Mucosa of rectum (tissue), 2 donors: ENCODE measurements at regions not wholly inside any gene's neighbourhood (a gene's known extent, or its start where the extent isn't known, plus 50 kb on each side); places are given as distances from the start of the nearest gene placed in this dataset.

Source experiments
- H3K27ac ChIP-seq, 2 donors: one replicate each; pipeline ENCODE4 v1.7.0; 2013; ENCODE audit warnings: inconsistent platforms in 2 of 2, low read depth in 2 of 2, low read length in 2 of 2
- H3K27me3 ChIP-seq, 2 donors: one replicate each; pipeline ENCODE4 v1.7.0; 2013; ENCODE audit warnings: low read length in 2 of 2; ENCODE audit not compliant: control insufficient read depth in 2 of 2, insufficient read depth in 2 of 2
- H3K36me3 ChIP-seq, 2 donors: one replicate each; pipeline ENCODE4 v1.7.0; 2013; ENCODE audit warnings: low read length in 2 of 2; ENCODE audit not compliant: control insufficient read depth in 2 of 2, insufficient read depth in 2 of 2
- H3K4me1 ChIP-seq, 2 donors: one replicate each; pipeline ENCODE4 v1.7.0; 2013; ENCODE audit warnings: low read length in 2 of 2, mild to moderate bottlenecking in 1 of 2; ENCODE audit not compliant: control insufficient read depth in 2 of 2, insufficient read depth in 2 of 2
- H3K4me3 ChIP-seq, 2 donors: one replicate each; pipeline ENCODE4 v1.7.0; 2013; ENCODE audit warnings: low read length in 2 of 2
- H3K9ac ChIP-seq, 2 donors: one replicate each; pipeline ENCODE4 v1.7.0; 2013; ENCODE audit warnings: low read length in 2 of 2, low read depth in 1 of 2, mild to moderate bottlenecking in 1 of 2
- H3K9me3 ChIP-seq, 2 donors: one replicate each; pipeline ENCODE4 v1.7.0; 2013; ENCODE audit warnings: low read length in 2 of 2; ENCODE audit not compliant: control insufficient read depth in 2 of 2
- donor health status: healthy.
- donor health status: Normal muscosa, but diverticular disease.

- Histone ChIP-seq H3K36me3 (no peaks in the 10 kb centered on the region), H3K4me1 (no peaks in the 10 kb centered on the region), H3K9ac (no peak overlapping the region), H3K27me3 (no peaks in the 10 kb centered on the region), H3K9me3 (no peaks in the 10 kb centered on the region), H3K27ac (no peak overlapping the region), H3K4me3 (no peak overlapping the region)
Measured at GRCh38 chr4:181213551-181213950, 1029.7 kb upstream of the TENM3 start.

- Histone ChIP-seq H3K4me3 (no peak overlapping the region), H3K27me3 (no peaks in the 10 kb centered on the region), H3K4me1 (no peaks in the 10 kb centered on the region), H3K36me3 (no peaks in the 10 kb centered on the region), H3K27ac (no peak overlapping the region), H3K9me3 (no peaks in the 10 kb centered on the region), H3K9ac (no peak overlapping the region)
Measured at GRCh38 chr4:181216501-181216900, 1026.7 kb upstream of the TENM3 start.

GRCh38 chr4:181219783-181220416 is 1023.3 kb upstream of the TENM3 start:
- Histone ChIP-seq H3K27me3 (no peaks in the 10 kb centered on the region), H3K9ac (no peak overlapping the region), H3K4me1 (no peaks in the 10 kb centered on the region), H3K36me3 (no peaks in the 10 kb centered on the region), H3K4me3 (no peak overlapping the region), H3K9me3 (no peaks in the 10 kb centered on the region), H3K27ac (no peak overlapping the region)

GRCh38 chr4:181224852-181225251 is 1018.4 kb upstream of the TENM3 start:
- H3K27me3 ChIP-seq, result no peaks in the 10 kb centered on the region
- H3K27ac ChIP-seq, result no peak overlapping the region
- no peaks in the 10 kb centered on the region for H3K9me3 ChIP-seq
- H3K9ac ChIP-seq, result no peak overlapping the region
- H3K4me1 ChIP-seq, result no peaks in the 10 kb centered on the region
- H3K4me3 ChIP-seq, result no peak overlapping the region
- H3K36me3 ChIP-seq, result no peaks in the 10 kb centered on the region

DNA sequence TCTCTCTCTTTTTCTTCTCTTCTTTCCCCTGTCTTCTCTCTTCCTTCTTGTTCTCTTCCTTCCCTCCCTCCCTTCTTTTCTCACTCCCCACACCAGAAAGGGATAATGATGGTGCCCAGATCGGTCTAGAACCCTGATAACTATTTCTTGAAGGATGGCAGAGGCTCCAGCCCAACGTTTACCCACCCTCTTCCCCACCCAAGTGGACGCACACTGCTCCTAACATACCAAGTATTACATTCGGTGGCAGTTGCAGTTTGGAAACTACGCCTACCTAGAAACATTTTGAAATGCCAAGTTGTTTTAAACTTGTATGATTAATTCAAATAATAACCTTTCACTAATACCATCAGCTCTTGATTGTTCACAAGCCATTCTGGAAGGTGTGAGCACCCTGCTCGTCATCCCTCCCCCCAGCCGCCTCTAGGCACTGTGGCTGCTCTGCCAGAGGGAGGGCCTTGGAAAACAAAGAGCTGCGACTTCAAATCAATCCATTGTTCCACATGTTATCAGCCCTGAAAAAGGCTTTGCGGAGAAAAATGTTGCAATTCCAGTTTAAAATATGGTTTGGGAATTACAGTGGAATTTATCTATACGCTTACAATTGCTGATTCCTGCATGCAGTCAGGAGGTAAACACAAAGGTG is 1017.5 kb upstream of the TENM3 start:
- H3K4me1 ChIP-seq, result no peaks in the 10 kb centered on the region
- H3K9me3 ChIP-seq, result no peaks in the 10 kb centered on the region
- no peaks in the 10 kb centered on the region for H3K27me3 ChIP-seq
- H3K9ac ChIP-seq, result no peak overlapping the region
- H3K4me3 ChIP-seq, result no peak overlapping the region
- H3K27ac ChIP-seq, result no peak overlapping the region
- no peaks in the 10 kb centered on the region for H3K36me3 ChIP-seq

GRCh38 chr4:181234951-181235680 is 1008.1 kb upstream of the TENM3 start:
- Histone ChIP-seq H3K36me3 (no peaks in the 10 kb centered on the region), H3K4me1 (no peaks in the 10 kb centered on the region), H3K4me3 (no peak overlapping the region), H3K9ac (no peak overlapping the region), H3K9me3 (no peaks in the 10 kb centered on the region), H3K27ac (no peak overlapping the region), H3K27me3 (no peaks in the 10 kb centered on the region)

GRCh38 chr4:181245326-181245725 is 997.9 kb upstream of the TENM3 start:
- Histone ChIP-seq H3K4me3 (no peak overlapping the region), H3K36me3 (no peaks in the 10 kb centered on the region), H3K27me3 (no peaks in the 10 kb centered on the region), H3K27ac (no peak overlapping the region), H3K9ac (no peak overlapping the region), H3K9me3 (peaks cover 0 to 1% of the 10 kb centered on the region in 2 donors), H3K4me1 (no peaks in the 10 kb centered on the region)

DNA sequence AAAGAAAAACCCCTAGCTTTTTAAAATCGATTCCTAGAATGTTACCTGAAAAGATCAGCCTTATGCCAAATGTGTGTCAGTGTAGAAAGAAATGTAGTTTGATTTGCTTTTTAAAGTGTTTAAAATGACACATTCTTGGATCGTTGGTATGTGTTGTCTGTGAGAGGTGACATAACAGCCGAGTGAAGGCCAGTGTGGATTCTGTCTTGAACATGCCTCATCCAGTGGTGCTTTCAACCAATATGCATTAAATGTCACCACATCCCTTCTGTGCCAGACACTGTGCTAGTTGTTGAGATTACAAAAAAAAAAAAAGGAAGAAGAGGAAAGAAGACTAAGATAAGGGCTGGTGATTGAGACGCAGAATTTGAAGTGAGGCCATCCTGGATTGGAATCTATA is 994.2 kb upstream of the TENM3 start:
- H3K9ac ChIP-seq, result no peak overlapping the region
- no peaks in the 10 kb centered on the region for H3K27me3 ChIP-seq
- H3K27ac ChIP-seq, result no peak overlapping the region
- H3K4me1 ChIP-seq, result no peaks in the 10 kb centered on the region
- H3K36me3 ChIP-seq, result no peaks in the 10 kb centered on the region
- H3K9me3 ChIP-seq, result no peaks in the 10 kb centered on the region
- no peak overlapping the region for H3K4me3 ChIP-seq

GRCh38 chr4:181254771-181255170 is 988.4 kb upstream of the TENM3 start:
- H3K9me3 ChIP-seq, result no peaks in the 10 kb centered on the region
- H3K9ac ChIP-seq, result no peak overlapping the region
- no peak overlapping the region for H3K4me3 ChIP-seq
- no peaks in the 10 kb centered on the region for H3K4me1 ChIP-seq
- no peaks in the 10 kb centered on the region for H3K36me3 ChIP-seq
- H3K27me3 ChIP-seq, result no peaks in the 10 kb centered on the region
- no peak overlapping the region for H3K27ac ChIP-seq

- Histone ChIP-seq H3K4me1 (no peaks in the 10 kb centered on the region), H3K36me3 (no peaks in the 10 kb centered on the region), H3K27ac (no peak overlapping the region), H3K9me3 (no peaks in the 10 kb centered on the region), H3K27me3 (no peaks in the 10 kb centered on the region), H3K9ac (no peak overlapping the region), H3K4me3 (no peak overlapping the region)
Measured at GRCh38 chr4:181258569-181258968, 984.6 kb upstream of the TENM3 start.
